ENCODE measurements at regions not wholly inside any gene's neighbourhood (a gene's known extent, or its start where the extent isn't known, plus 50 kb on each side); places are given as distances from the start of the nearest gene placed in this dataset.

GRCh38 chr11:15575409-15575808 is 460.7 kb downstream of the INSC start:
- TF ChIP-seq POLR2A (IDR thresholded peaks at IDR 0.05; ENCODE audit: borderline replicate concordance, extremely low read depth, insufficient read depth, insufficient read length) (no peak), POLR2AphosphoS5 (IDR thresholded peaks at IDR 0.05; ENCODE audit: low read depth, low read length) (no peak), CTCF (IDR thresholded peaks at IDR 0.05 in 2 of 3, conservative IDR thresholded peaks at IDR 0.05 in 1 of 3; ENCODE audit: borderline replicate concordance in 1 of 3, insufficient read depth in 1 of 3, low read depth in 2 of 3, low read length in 2 of 3) (no peak), CEBPB (IDR thresholded peaks at IDR 0.05; ENCODE audit: low read depth) (no peak), FOSL1 (IDR thresholded peaks at IDR 0.05; ENCODE audit: low read depth) (no peak)
- TF ChIP-seq, protein P1, sequence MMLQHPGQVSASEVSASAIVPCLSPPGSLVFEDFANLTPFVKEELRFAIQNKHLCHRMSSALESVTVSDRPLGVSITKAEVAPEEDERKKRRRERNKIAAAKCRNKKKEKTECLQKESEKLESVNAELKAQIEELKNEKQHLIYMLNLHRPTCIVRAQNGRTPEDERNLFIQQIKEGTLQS (IDR thresholded peaks at IDR 0.05): no peak

Data from HCT116 (cell line).